ENCODE measurements at regions not wholly inside any gene's neighbourhood (a gene's known extent, or its start where the extent isn't known, plus 50 kb on each side); places are given as distances from the start of the nearest gene placed in this dataset.

GRCh38 chrX:42456176-42456700, 321.7 kb downstream of the PPP1R2C start:
- H3K27me3 ChIP-seq = no peaks in the 10 kb centered on the region
- intact Hi-C loops (cut with DNase I) = no loop called here
- no peak for TF ChIP-seq EP300 (IDR thresholded peaks at IDR 0.05)
- TF ChIP-seq CTCF (IDR thresholded peaks at IDR 0.05) = no peak
- no peak for TF ChIP-seq POLR2A (IDR thresholded peaks at IDR 0.05)

GRCh38 chrX:42450228-42450627, 327.7 kb downstream of the PPP1R2C start:
- intact Hi-C loops (cut with DNase I) = no loop called here
- Histone ChIP-seq H3K27ac (no peak overlapping the region), H3K4me3 (no peak overlapping the region), H3K27me3 (no peaks in the 10 kb centered on the region), H3K9me3 (no peaks in the 10 kb centered on the region), H3K4me1 (ENCODE audit: insufficient read depth) (no peaks in the 10 kb centered on the region), H3K36me3 (no peaks in the 10 kb centered on the region)
- no peak for TF ChIP-seq EP300 (IDR thresholded peaks at IDR 0.05)
- no peak for TF ChIP-seq POLR2A (IDR thresholded peaks at IDR 0.05)
- TF ChIP-seq CTCF (IDR thresholded peaks at IDR 0.05) = no peak
- no peak for DNase-seq

More at GRCh38 chrX:42456176-42456700, 321.7 kb downstream of the PPP1R2C start:
- DNase-seq = no peak
- no peak overlapping the region for H3K27ac ChIP-seq
- WGBS, 3 donors = 72 to 84% (median 77%) methylated on average over 9 of the region's 9 CpGs
- H3K9me3 ChIP-seq = no peaks in the 10 kb centered on the region
- no peaks in the 10 kb centered on the region for H3K36me3 ChIP-seq
- no peak overlapping the region for H3K4me3 ChIP-seq
- H3K4me1 ChIP-seq (ENCODE audit: insufficient read depth) = no peaks in the 10 kb centered on the region

GRCh38 chrX:42443267-42443666, 334.7 kb downstream of the PPP1R2C start:
- Histone ChIP-seq H3K4me1 (ENCODE audit: insufficient read depth) (no peaks in the 10 kb centered on the region), H3K27me3 (no peaks in the 10 kb centered on the region), H3K4me3 (no peak overlapping the region), H3K36me3 (no peaks in the 10 kb centered on the region), H3K27ac (no peak overlapping the region), H3K9me3 (peaks cover 0 to 2% of the 10 kb centered on the region in 2 donors)
- DNase-seq = no peak
- TF ChIP-seq EP300 (IDR thresholded peaks at IDR 0.05) (no peak), CTCF (IDR thresholded peaks at IDR 0.05) (no peak), POLR2A (IDR thresholded peaks at IDR 0.05) (no peak)
- intact Hi-C loops (cut with DNase I) = no loop called here
- 40 to 50% (median 46%) methylated on average over 1 of the region's 1 CpG for WGBS, 3 donors

GRCh38 chrX:42442745-42443144, 335.2 kb downstream of the PPP1R2C start:
- H3K27me3 ChIP-seq = no peaks in the 10 kb centered on the region
- H3K4me1 ChIP-seq (ENCODE audit: insufficient read depth) = no peaks in the 10 kb centered on the region
- H3K27ac ChIP-seq = no peak overlapping the region
- no peak for TF ChIP-seq EP300 (IDR thresholded peaks at IDR 0.05)
- TF ChIP-seq POLR2A (IDR thresholded peaks at IDR 0.05) = no peak
- TF ChIP-seq CTCF (IDR thresholded peaks at IDR 0.05) = no peak
- intact Hi-C loops (cut with DNase I) = no loop called here
- no peaks in the 10 kb centered on the region for H3K36me3 ChIP-seq
- peaks cover 0 to 2% of the 10 kb centered on the region in 2 donors for H3K9me3 ChIP-seq
- no peak overlapping the region for H3K4me3 ChIP-seq
- DNase-seq = no peak
